Neural crest cell (in vitro differentiated cells): ENCODE measurements at regions not wholly inside any gene's neighbourhood (a gene's known extent, or its start where the extent isn't known, plus 50 kb on each side); places are given as distances from the start of the nearest gene placed in this dataset.

ENCODE experiments used
- DNase-seq: peaks from one replicate; pipeline ENCODE4 v3.0.0; 2021; ENCODE audit warnings: low read depth, mixed read lengths, low spot score
- H3K27ac Mint-ChIP-seq: one replicate; pipeline ENCODE4 v1.8.0; 2021; ENCODE audit warnings: mild to moderate bottlenecking, mixed read lengths; ENCODE audit not compliant: unreplicated experiment
- H3K27me3 Mint-ChIP-seq: 2 replicates; pipeline ENCODE4 v1.8.0; 2021; ENCODE audit warnings: low read depth, mild to moderate bottlenecking, mixed read lengths
- H3K36me3 Mint-ChIP-seq: 2 replicates; pipeline ENCODE4 v1.8.0; 2021; ENCODE audit warnings: low read depth, mild to moderate bottlenecking, mixed read lengths
- H3K4me1 Mint-ChIP-seq: 2 replicates; pipeline ENCODE4 v1.8.0; 2021; ENCODE audit warnings: mixed read lengths
- H3K4me3 Mint-ChIP-seq: one replicate; pipeline ENCODE4 v1.8.0; 2021; ENCODE audit warnings: mild to moderate bottlenecking, mixed read lengths
- H3K9me3 Mint-ChIP-seq: 2 replicates; pipeline ENCODE4 v1.8.0; 2021; ENCODE audit warnings: mixed read lengths
- CTCF ChIP-seq: fragments of 200-600 bp; sonication (generic); conservative IDR thresholded peaks from 2 replicates; pipeline ENCODE4 v1.5.0; 2021; ENCODE audit warnings: antibody characterized with exemption, mild to moderate bottlenecking

GRCh38 chr3:115536171-115536570 lies 87.1 kb upstream of the GAP43 start:
- DNase-seq, result no peak
- Mint-ChIP-seq H3K4me1 (no peaks in the 10 kb centered on the region), H3K36me3 (no peaks in the 10 kb centered on the region), H3K27ac (no peak overlapping the region), H3K9me3 (peaks cover 3% of the 10 kb centered on the region), H3K27me3 (no peaks in the 10 kb centered on the region), H3K4me3 (no peak overlapping the region)
- TF ChIP-seq CTCF, result no peak

GRCh38 chr3:115537669-115538068 lies 85.6 kb upstream of the GAP43 start:
- Mint-ChIP-seq H3K4me1 (peaks cover 11% of the 10 kb centered on the region), H3K36me3 (no peaks in the 10 kb centered on the region), H3K9me3 (peaks cover 3% of the 10 kb centered on the region), H3K27me3 (no peaks in the 10 kb centered on the region), H3K4me3 (no peak overlapping the region), H3K27ac (no peak overlapping the region)
- no peak for DNase-seq
- no peak for TF ChIP-seq CTCF

- no peak for DNase-seq
- Mint-ChIP-seq H3K36me3 (no peaks in the 10 kb centered on the region), H3K4me3 (no peak overlapping the region), H3K4me1 (peaks cover 34% of the 10 kb centered on the region), H3K9me3 (no peaks in the 10 kb centered on the region), H3K27me3 (no peaks in the 10 kb centered on the region), H3K27ac (no peak overlapping the region)
- TF ChIP-seq CTCF, result no peak
Observed at GRCh38 chr3:115547207-115547606, 76.1 kb upstream of the GAP43 start.

DNA sequence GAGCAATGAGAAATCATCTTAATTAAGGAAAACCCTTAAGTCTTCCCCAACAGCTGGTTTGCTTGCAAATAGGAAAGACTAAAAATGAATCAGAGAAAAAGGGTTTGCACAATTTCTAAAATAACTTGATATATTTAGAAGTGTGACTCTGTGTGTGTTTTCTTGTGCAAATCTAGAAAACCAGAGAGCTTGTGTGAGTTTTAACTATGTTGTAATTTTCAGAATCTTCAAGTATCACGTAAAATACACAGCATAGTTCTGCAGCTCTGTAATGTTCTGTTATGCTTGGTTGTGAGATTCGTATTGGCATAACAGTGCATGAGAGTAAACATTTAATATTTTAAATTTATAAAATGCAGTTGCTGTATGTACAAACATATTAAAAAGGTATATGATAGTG lies 74.7 kb upstream of the GAP43 start:
- no peak for TF ChIP-seq CTCF
- Mint-ChIP-seq H3K36me3 (no peaks in the 10 kb centered on the region), H3K4me3 (no peak overlapping the region), H3K27me3 (no peaks in the 10 kb centered on the region), H3K4me1 (peaks cover 29% of the 10 kb centered on the region), H3K27ac (no peak overlapping the region), H3K9me3 (no peaks in the 10 kb centered on the region)
- DNase-seq, result no peak

GRCh38 chr3:115549071-115549470 lies 74.2 kb upstream of the GAP43 start:
- Mint-ChIP-seq H3K27ac (no peak overlapping the region), H3K4me3 (no peak overlapping the region), H3K9me3 (no peaks in the 10 kb centered on the region), H3K36me3 (no peaks in the 10 kb centered on the region), H3K4me1 (peaks cover 29% of the 10 kb centered on the region), H3K27me3 (no peaks in the 10 kb centered on the region)
- no peak for TF ChIP-seq CTCF
- DNase-seq, result no peak

DNA sequence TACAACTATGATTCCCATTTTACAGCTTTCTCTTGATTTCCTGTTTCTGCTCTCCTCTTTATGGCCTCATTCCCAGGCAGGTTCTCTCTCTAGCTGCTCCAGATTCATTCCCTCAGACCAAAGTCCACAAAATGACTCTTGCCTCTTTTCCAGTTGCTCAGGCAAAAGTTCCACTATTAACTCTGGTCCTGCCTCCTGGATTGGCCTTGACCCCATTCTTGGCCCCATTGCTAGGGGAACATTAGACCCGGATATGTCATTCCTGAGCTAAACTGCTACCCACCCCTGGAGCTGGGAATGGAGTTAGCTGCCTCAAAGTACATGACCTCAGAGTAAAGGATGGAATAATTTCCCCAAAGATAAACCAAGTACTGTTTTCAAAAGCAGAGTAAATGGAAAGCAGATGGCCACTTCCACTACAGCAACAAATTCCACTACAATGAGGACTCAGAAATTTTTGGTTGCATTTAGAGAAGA lies 73.0 kb upstream of the GAP43 start:
- TF ChIP-seq CTCF, result no peak
- Mint-ChIP-seq H3K36me3 (no peaks in the 10 kb centered on the region), H3K4me1 (peaks cover 29% of the 10 kb centered on the region), H3K9me3 (no peaks in the 10 kb centered on the region), H3K4me3 (no peak overlapping the region), H3K27me3 (no peaks in the 10 kb centered on the region), H3K27ac (no peak overlapping the region)
- DNase-seq, result no peak
